Endodermal cell (in vitro differentiated cells): ENCODE measurements at regions not wholly inside any gene's neighbourhood (a gene's known extent, or its start where the extent isn't known, plus 50 kb on each side); places are given as distances from the start of the nearest gene placed in this dataset.

Experiments
- DNase-seq: peaks from one replicate; pipeline ENCODE4 v3.0.0-alpha.2; 2017
- H3K27ac ChIP-seq: 2 replicates; pipeline ENCODE4 v1.5.1; 2013; ENCODE audit warnings: mild to moderate bottlenecking, low read depth, low read length, moderate library complexity
- H3K27me3 ChIP-seq: 2 replicates; pipeline ENCODE4 v1.6.1; 2013; ENCODE audit warnings: mild to moderate bottlenecking, low read length, moderate library complexity; ENCODE audit not compliant: insufficient read depth, control insufficient read depth, poor library complexity, severe bottlenecking
- H3K36me3 ChIP-seq: 2 replicates; pipeline ENCODE4 v1.7.0; 2013; ENCODE audit warnings: mild to moderate bottlenecking, low read length, moderate library complexity; ENCODE audit not compliant: control insufficient read depth, insufficient read depth
- H3K4me1 ChIP-seq: one replicate; pipeline ENCODE4 v1.7.0; 2013; ENCODE audit warnings: low read length; ENCODE audit not compliant: control insufficient read depth, insufficient read depth
- H3K4me3 ChIP-seq: 2 replicates; pipeline ENCODE4 v1.5.1; 2013; ENCODE audit warnings: mild to moderate bottlenecking, low read length, moderate library complexity
- H3K9ac ChIP-seq: 2 replicates; pipeline ENCODE4 v1.6.1; 2013; ENCODE audit warnings: mild to moderate bottlenecking, low read length, moderate library complexity; ENCODE audit not compliant: poor library complexity, severe bottlenecking; ENCODE audit errors: extremely low read depth
- H3K9me3 ChIP-seq: 2 replicates; pipeline ENCODE4 v1.6.1; 2013; ENCODE audit warnings: mild to moderate bottlenecking, low read length, moderate library complexity; ENCODE audit not compliant: control insufficient read depth
- H3K27ac Mint-ChIP-seq: 2 replicates; pipeline ENCODE4 v1.8.0; 2020; ENCODE audit warnings: mixed read lengths
- H3K27me3 Mint-ChIP-seq: 2 replicates; pipeline ENCODE4 v1.8.0; 2021; ENCODE audit warnings: mild to moderate bottlenecking, mixed read lengths; ENCODE audit not compliant: insufficient read depth
- H3K36me3 Mint-ChIP-seq: 2 replicates; pipeline ENCODE4 v1.8.0; 2020; ENCODE audit warnings: low read depth, mixed read lengths
- H3K4me1 Mint-ChIP-seq: 2 replicates; pipeline ENCODE4 v1.8.0; 2020; ENCODE audit warnings: mixed read lengths
- H3K4me3 Mint-ChIP-seq: 2 replicates; pipeline ENCODE4 v1.8.0; 2020; ENCODE audit warnings: mild to moderate bottlenecking, moderate library complexity, mixed read lengths
- H3K9me3 Mint-ChIP-seq: 2 replicates; pipeline ENCODE4 v1.8.0; 2020; ENCODE audit warnings: mild to moderate bottlenecking, mixed read lengths
- WGBS, 2 experiments: methylation state at CpG; one replicate each; pipeline versions ENCODE4 v1.1.5 to v1.1.7; 2013; ENCODE audit warnings: missing lambda C conversion rate in 2 of 2, mixed read lengths in 1 of 2; ENCODE audit not compliant: insufficient coverage in 1 of 2, insufficient read length in 1 of 2; 5-methylcytosine and 5-hydroxymethylcytosine counted together
- TF ChIP-seq, protein P1 (sequence below): fragments of 200-600 bp; sonication (generic); conservative IDR thresholded peaks from 2 replicates; pipeline ENCODE4 v1.5.0; 2021; ENCODE audit warnings: antibody characterized with exemption, mild to moderate bottlenecking

DNA sequence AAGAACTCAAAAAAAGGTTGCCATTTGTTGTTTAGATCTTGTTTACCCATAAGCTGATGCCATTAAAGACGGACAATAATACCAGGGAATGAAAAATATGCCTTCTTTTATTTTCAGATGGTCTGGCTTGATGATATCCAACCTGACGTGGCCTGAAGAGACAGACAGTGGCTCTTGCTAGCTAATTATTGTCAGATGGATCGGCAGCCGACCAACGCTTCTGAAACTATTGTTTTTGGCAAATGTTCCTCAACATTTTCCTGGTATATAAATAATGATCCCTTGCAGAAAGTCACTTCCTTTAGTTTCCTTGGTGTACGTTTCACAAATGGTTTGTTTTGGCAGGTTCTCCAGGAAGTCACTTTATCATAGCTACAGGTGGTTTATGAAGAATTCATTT, 290.9 kb upstream of the TSHZ2 start:
- H3K27ac ChIP-seq, result no peak overlapping the region
- no peaks in the 10 kb centered on the region for H3K4me1 ChIP-seq
- no peaks in the 10 kb centered on the region for H3K36me3 ChIP-seq
- no peak for DNase-seq
- peaks cover 11% of the 10 kb centered on the region for H3K27me3 ChIP-seq
- Mint-ChIP-seq H3K9me3 (peaks cover 5% of the 10 kb centered on the region), H3K4me1 (peaks cover 16% of the 10 kb centered on the region), H3K27me3 (peaks cover 42% of the 10 kb centered on the region), H3K27ac (no peak overlapping the region), H3K4me3 (no peak overlapping the region), H3K36me3 (no peaks in the 10 kb centered on the region)
- H3K9me3 ChIP-seq, result no peaks in the 10 kb centered on the region
- TF ChIP-seq, protein P1, sequence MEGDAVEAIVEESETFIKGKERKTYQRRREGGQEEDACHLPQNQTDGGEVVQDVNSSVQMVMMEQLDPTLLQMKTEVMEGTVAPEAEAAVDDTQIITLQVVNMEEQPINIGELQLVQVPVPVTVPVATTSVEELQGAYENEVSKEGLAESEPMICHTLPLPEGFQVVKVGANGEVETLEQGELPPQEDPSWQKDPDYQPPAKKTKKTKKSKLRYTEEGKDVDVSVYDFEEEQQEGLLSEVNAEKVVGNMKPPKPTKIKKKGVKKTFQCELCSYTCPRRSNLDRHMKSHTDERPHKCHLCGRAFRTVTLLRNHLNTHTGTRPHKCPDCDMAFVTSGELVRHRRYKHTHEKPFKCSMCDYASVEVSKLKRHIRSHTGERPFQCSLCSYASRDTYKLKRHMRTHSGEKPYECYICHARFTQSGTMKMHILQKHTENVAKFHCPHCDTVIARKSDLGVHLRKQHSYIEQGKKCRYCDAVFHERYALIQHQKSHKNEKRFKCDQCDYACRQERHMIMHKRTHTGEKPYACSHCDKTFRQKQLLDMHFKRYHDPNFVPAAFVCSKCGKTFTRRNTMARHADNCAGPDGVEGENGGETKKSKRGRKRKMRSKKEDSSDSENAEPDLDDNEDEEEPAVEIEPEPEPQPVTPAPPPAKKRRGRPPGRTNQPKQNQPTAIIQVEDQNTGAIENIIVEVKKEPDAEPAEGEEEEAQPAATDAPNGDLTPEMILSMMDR, result no peak
- no peak overlapping the region for H3K9ac ChIP-seq
- H3K4me3 ChIP-seq, result no peak overlapping the region
- WGBS, 2 experiments, result 84 to 93% methylated on average over 6 of the region's 6 CpGs

DNA sequence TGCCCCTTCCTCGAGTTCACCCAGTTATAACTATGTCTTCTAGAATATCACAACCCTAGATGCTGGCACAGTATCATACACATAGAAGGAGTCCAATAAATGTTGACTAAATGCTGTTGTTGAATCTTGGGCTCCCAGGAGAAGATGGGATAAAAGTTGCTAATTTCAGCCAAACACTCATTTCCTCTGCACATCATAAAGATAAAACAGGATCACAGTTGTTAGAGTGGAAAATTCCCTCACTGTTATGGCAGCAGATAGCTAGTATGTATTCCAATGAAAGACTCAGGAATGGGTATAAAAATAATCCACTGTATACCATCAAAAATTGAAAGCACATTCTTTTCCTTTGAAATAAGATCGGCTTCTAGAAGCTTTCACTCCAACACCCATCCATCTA, 294.9 kb upstream of the TSHZ2 start:
- H3K9me3 Mint-ChIP-seq, result peaks cover 3% of the 10 kb centered on the region
- WGBS, 2 experiments, result 87 to 100% methylated on average over 2 of the region's 2 CpGs
- Histone ChIP-seq H3K27me3 (peaks cover 10% of the 10 kb centered on the region), H3K4me1 (no peaks in the 10 kb centered on the region), H3K4me3 (no peak overlapping the region), H3K27ac (no peak overlapping the region), H3K9ac (no peak overlapping the region), H3K9me3 (no peaks in the 10 kb centered on the region), H3K36me3 (no peaks in the 10 kb centered on the region)
- TF ChIP-seq, protein P1, result no peak
- DNase-seq, result no peak
- no peaks in the 10 kb centered on the region for H3K36me3 Mint-ChIP-seq
- peaks cover 16% of the 10 kb centered on the region for H3K4me1 Mint-ChIP-seq
- H3K27ac Mint-ChIP-seq, result no peak overlapping the region
- H3K4me3 Mint-ChIP-seq, result no peak overlapping the region
- peaks cover 31% of the 10 kb centered on the region for H3K27me3 Mint-ChIP-seq

DNA sequence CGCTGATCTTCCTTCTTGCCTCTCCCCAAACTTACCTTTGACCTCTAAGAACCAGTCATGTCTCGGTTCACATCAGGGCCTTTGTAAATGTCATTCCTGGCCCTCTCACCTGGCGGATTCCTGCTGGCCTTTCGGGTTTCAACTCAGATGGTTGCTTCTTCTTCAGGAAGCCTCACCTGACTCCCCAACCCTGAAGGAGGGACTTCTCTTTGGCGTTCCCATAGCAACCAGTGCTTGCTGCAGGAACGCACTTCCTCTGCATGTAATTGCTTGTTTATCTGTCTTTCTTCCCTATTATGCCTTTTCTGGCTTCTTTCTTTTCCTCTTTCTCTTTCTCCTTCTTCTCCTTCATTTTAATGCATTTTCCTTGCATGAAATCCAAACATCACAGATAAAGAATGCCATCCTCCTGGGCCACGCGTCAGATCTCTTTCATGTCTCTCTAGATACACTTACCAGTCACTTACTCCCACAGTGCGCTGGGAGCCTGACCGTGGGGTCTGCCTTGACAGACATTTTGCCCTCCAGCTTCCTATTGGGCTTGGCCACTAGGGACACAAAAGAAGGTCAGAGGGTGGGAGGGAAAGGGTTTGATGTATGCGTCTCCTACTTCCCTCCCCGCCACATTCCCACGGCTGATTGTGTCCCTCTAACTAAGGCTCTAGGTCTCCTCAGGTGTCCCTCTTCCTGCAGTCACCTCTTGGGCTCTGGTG, 295.7 kb upstream of the TSHZ2 start:
- peaks cover 25% of the 10 kb centered on the region for H3K27me3 Mint-ChIP-seq
- no peaks in the 10 kb centered on the region for H3K36me3 ChIP-seq
- H3K9me3 Mint-ChIP-seq, result no peaks in the 10 kb centered on the region
- no peak overlapping the region for H3K4me3 ChIP-seq
- DNase-seq, result peak; percentile 58
- H3K36me3 Mint-ChIP-seq, result no peaks in the 10 kb centered on the region
- H3K27ac ChIP-seq, result no peak overlapping the region
- no peak overlapping the region for H3K27ac Mint-ChIP-seq
- H3K4me1 ChIP-seq, result no peaks in the 10 kb centered on the region
- no peak overlapping the region for H3K4me3 Mint-ChIP-seq
- H3K27me3 ChIP-seq, result peaks cover 2% of the 10 kb centered on the region
- no peak overlapping the region for H3K9ac ChIP-seq
- H3K4me1 Mint-ChIP-seq, result peaks cover 16% of the 10 kb centered on the region
- 89 to 96% methylated on average over 5 to 13 of the region's 13 CpGs for WGBS, 2 experiments
- no peaks in the 10 kb centered on the region for H3K9me3 ChIP-seq
- TF ChIP-seq, protein P1, result no peak
